WTC11 (cell line): ENCODE measurements at regions not wholly inside any gene's neighbourhood (a gene's known extent, or its start where the extent isn't known, plus 50 kb on each side); places are given as distances from the start of the nearest gene placed in this dataset.

Experiments used
- ATAC-seq: fragments of 200-7000 bp; cut with Tn5 transposase; 2 replicates; pipeline ENCODE4 v1.10.0; 2021; ENCODE audit warnings: mild to moderate bottlenecking, moderate library complexity
- CTCF ChIA-PET: fragments of 300-600 bp; sonication (Branson Sonifier 250); formaldehyde crosslinking; loops from one replicate; lab custom pipeline; 2021; ENCODE audit warnings: antibody characterized with exemption; lab: Charles Lee
- POLR2A ChIA-PET: fragments of 350-600 bp; sonication (Branson Sonifier 250); formaldehyde crosslinking; loops from one replicate; lab custom pipeline; 2021; ENCODE audit warnings: antibody characterized with exemption; lab: Charles Lee
- DNase-seq: peaks from one replicate; pipeline ENCODE4 v3.0.0; 2021; ENCODE audit warnings: low spot score
- H3K27ac Mint-ChIP-seq: 2 replicates; pipeline ENCODE4 v1.8.0; 2021; ENCODE audit warnings: mixed read lengths
- H3K27me3 Mint-ChIP-seq: 2 replicates; pipeline ENCODE4 v1.8.0; 2021; ENCODE audit warnings: low read depth, mild to moderate bottlenecking, moderate library complexity, mixed read lengths
- H3K36me3 Mint-ChIP-seq: 2 replicates; pipeline ENCODE4 v1.8.0; 2021; ENCODE audit warnings: mixed read lengths
- H3K4me1 Mint-ChIP-seq: 2 replicates; pipeline ENCODE4 v1.8.0; 2022; ENCODE audit warnings: mixed read lengths
- H3K4me3 Mint-ChIP-seq: 2 replicates; pipeline ENCODE4 v1.8.0; 2021; ENCODE audit warnings: mild to moderate bottlenecking, moderate library complexity, mixed read lengths
- H3K9me3 Mint-ChIP-seq: 2 replicates; pipeline ENCODE4 v1.8.0; 2021; ENCODE audit warnings: mixed read lengths
- AFF4 ChIP-seq: sonication (generic); formaldehyde crosslinking; IDR thresholded peaks from 2 replicates; pipeline ENCODE4 v1.8.1; 2023; ENCODE audit warnings: mild to moderate bottlenecking, missing genetic modification reagents, borderline replicate concordance
- ATF6 ChIP-seq: sonication (generic); formaldehyde crosslinking; IDR thresholded peaks from 2 replicates; pipeline ENCODE4 v1.8.1; 2023; ENCODE audit warnings: mild to moderate bottlenecking, missing genetic modification reagents
- CDX4 ChIP-seq: fragments of 250-450 bp; sonication (Bioruptor Pico); IDR thresholded peaks from 2 replicates; pipeline ENCODE4 v1.9.0; 2021; ENCODE audit warnings: moderate library complexity, mild to moderate bottlenecking, inconsistent platforms, borderline replicate concordance
- CTCF ChIP-seq: fragments of 200-600 bp; IDR thresholded peaks from 2 replicates; pipeline ENCODE4 v1.8.0; 2022; ENCODE audit warnings: antibody characterized with exemption
- E2F4 ChIP-seq: sonication (generic); formaldehyde crosslinking; IDR thresholded peaks from 2 replicates; pipeline ENCODE4 v1.8.1; 2022; ENCODE audit warnings: low read depth, mild to moderate bottlenecking, moderate library complexity, missing genetic modification reagents, borderline replicate concordance
- E2F5 ChIP-seq: sonication (generic); formaldehyde crosslinking; IDR thresholded peaks from 2 replicates; pipeline ENCODE4 v1.8.1; 2022; ENCODE audit warnings: mild to moderate bottlenecking, moderate library complexity, missing genetic modification reagents
- IRF1 ChIP-seq: sonication (generic); formaldehyde crosslinking; IDR thresholded peaks from 2 replicates; pipeline ENCODE4 v1.8.0; 2023; ENCODE audit warnings: missing genetic modification reagents
- JUN ChIP-seq: sonication (generic); formaldehyde crosslinking; IDR thresholded peaks from 2 replicates; pipeline ENCODE4 v1.8.0; 2023; ENCODE audit warnings: mild to moderate bottlenecking, missing genetic modification reagents
- KAT7 ChIP-seq: sonication (generic); formaldehyde crosslinking; IDR thresholded peaks from 2 replicates; pipeline ENCODE4 v1.8.1; 2023; ENCODE audit warnings: missing genetic modification reagents, mild to moderate bottlenecking, borderline replicate concordance
- NR2C2 ChIP-seq: sonication (generic); formaldehyde crosslinking; IDR thresholded peaks from 2 replicates; pipeline ENCODE4 v1.8.0; 2022; ENCODE audit warnings: mild to moderate bottlenecking, missing genetic modification reagents
- NR3C1 ChIP-seq: sonication (generic); formaldehyde crosslinking; conservative IDR thresholded peaks from 2 replicates; pipeline ENCODE4 v1.8.1; 2023; ENCODE audit warnings: low read depth, mild to moderate bottlenecking, missing genetic modification reagents
- OVOL2 ChIP-seq: fragments of 250-450 bp; sonication (Bioruptor Pico); IDR thresholded peaks from 2 replicates; pipeline ENCODE4 v1.9.0; 2021; ENCODE audit warnings: mild to moderate bottlenecking, borderline replicate concordance
- PREB ChIP-seq: sonication (generic); formaldehyde crosslinking; IDR thresholded peaks from 2 replicates; pipeline ENCODE4 v1.8.1; 2022; ENCODE audit warnings: mild to moderate bottlenecking, missing genetic modification reagents, moderate library complexity, borderline replicate concordance
- PRRX2 ChIP-seq: fragments of 250-450 bp; sonication (Bioruptor Pico); IDR thresholded peaks from 2 replicates; pipeline ENCODE4 v1.8.0; 2021; ENCODE audit warnings: mild to moderate bottlenecking
- RELA ChIP-seq: sonication (generic); formaldehyde crosslinking; IDR thresholded peaks from 2 replicates; pipeline ENCODE4 v1.8.1; 2022; ENCODE audit warnings: missing genetic modification reagents, mild to moderate bottlenecking, borderline replicate concordance
- RORB ChIP-seq: fragments of 250-450 bp; sonication (Bioruptor Pico); IDR thresholded peaks from 2 replicates; pipeline ENCODE4 v1.9.0; 2021; ENCODE audit warnings: mild to moderate bottlenecking
- TCF7 ChIP-seq: sonication (generic); formaldehyde crosslinking; IDR thresholded peaks from 2 replicates; pipeline ENCODE4 v1.8.0; 2022; ENCODE audit warnings: mild to moderate bottlenecking, low read depth, missing genetic modification reagents, moderate library complexity
- USF2 ChIP-seq: sonication (generic); formaldehyde crosslinking; IDR thresholded peaks from 2 replicates; pipeline ENCODE4 v1.8.1; 2023; ENCODE audit warnings: mild to moderate bottlenecking, missing genetic modification reagents, moderate library complexity
- ZBTB21 ChIP-seq: sonication (generic); formaldehyde crosslinking; IDR thresholded peaks from 2 replicates; pipeline ENCODE4 v1.8.1; 2023; ENCODE audit warnings: mild to moderate bottlenecking, missing genetic modification reagents, borderline replicate concordance
- ZNF263 ChIP-seq: sonication (generic); formaldehyde crosslinking; IDR thresholded peaks from 2 replicates; pipeline ENCODE4 v1.8.1; 2022; ENCODE audit warnings: low read depth, mild to moderate bottlenecking, moderate library complexity, missing genetic modification reagents
- ZNF396 ChIP-seq: fragments of 250-450 bp; sonication (Bioruptor Pico); IDR thresholded peaks from 2 replicates; pipeline ENCODE4 v1.8.0; 2021; ENCODE audit warnings: mild to moderate bottlenecking, moderate library complexity, borderline replicate concordance
- ZNF423 ChIP-seq: fragments of 250-450 bp; sonication (Bioruptor Pico); IDR thresholded peaks from 2 replicates; pipeline ENCODE4 v2.1.2; 2022; ENCODE audit warnings: mild to moderate bottlenecking, moderate library complexity
- ZNF671 ChIP-seq: fragments of 250-450 bp; sonication (Bioruptor Pico); IDR thresholded peaks from 2 replicates; pipeline ENCODE4 v1.8.0; 2021; ENCODE audit warnings: mild to moderate bottlenecking

- no peak overlapping the region for H3K4me3 Mint-ChIP-seq
- POLR2A ChIA-PET, result no interaction called here
- no peak for DNase-seq
- no peak for ATAC-seq
- H3K9me3 Mint-ChIP-seq, result no peaks in the 10 kb centered on the region
- CTCF ChIA-PET, result interaction anchor here (0.9 kb wide), 1 partner anchor 115 kb away, joined by 3 read pairs; no protein-coding TSS in a partner anchor
- no peak overlapping the region for H3K27ac Mint-ChIP-seq
- no peaks in the 10 kb centered on the region for H3K36me3 Mint-ChIP-seq
- no peak for TF ChIP-seq CDX4 (CRISPR knock-in tag)
- TF ChIP-seq USF2, result no peak
- TF ChIP-seq TCF7, result no peak
- TF ChIP-seq PREB (CRISPR knock-in tag), result no peak
- no peak for TF ChIP-seq JUN
- no peak for TF ChIP-seq RORB
- TF ChIP-seq OVOL2 (CRISPR knock-in tag), result no peak
- no peak for TF ChIP-seq KAT7 (CRISPR knock-in tag)
- no peak for TF ChIP-seq ZNF263 (CRISPR knock-in tag)
- TF ChIP-seq ZNF396, result no peak
- no peak for TF ChIP-seq IRF1 (CRISPR knock-in tag)
- no peak for TF ChIP-seq PRRX2 (CRISPR knock-in tag)
- TF ChIP-seq CTCF, result no peak
- TF ChIP-seq NR2C2 (CRISPR knock-in tag), result no peak
- TF ChIP-seq AFF4 (CRISPR knock-in tag), result no peak
- TF ChIP-seq, all 79 proteins: peak for 0
- H3K27me3 Mint-ChIP-seq, result no peaks in the 10 kb centered on the region
- no peaks in the 10 kb centered on the region; the same call in 1 of the 2 replicates for H3K4me1 Mint-ChIP-seq
These were observed 1400.8 kb upstream of the TENM4 start for GRCh38 chr11:80841675-80842074.

- ChIA-PET CTCF (interaction anchor here (1.1 kb wide), 1 partner anchor 10 kb away, joined by 3 read pairs; no protein-coding TSS in a partner anchor), POLR2A (no interaction called here)
- TF ChIP-seq RELA (CRISPR knock-in tag) (no peak), ZNF671 (CRISPR knock-in tag) (no peak), ATF6 (CRISPR knock-in tag) (no peak), E2F5 (CRISPR knock-in tag) (no peak), E2F4 (CRISPR knock-in tag) (no peak), ZBTB21 (no peak), NR3C1 (CRISPR knock-in tag) (no peak), ZNF423 (CRISPR knock-in tag) (no peak)
These were observed 1397.3 kb upstream of the TENM4 start for GRCh38 chr11:80838153-80838552.

More at GRCh38 chr11:80838153-80838552, 1397.3 kb upstream of the TENM4 start:
- ATAC-seq (no peak), DNase-seq (no peak)
- no peak overlapping the region for H3K27ac Mint-ChIP-seq
- H3K27me3 Mint-ChIP-seq, result no peaks in the 10 kb centered on the region
- no peaks in the 10 kb centered on the region for H3K9me3 Mint-ChIP-seq
- no peaks in the 10 kb centered on the region; the same call in 1 of the 2 replicates for H3K4me1 Mint-ChIP-seq
- H3K36me3 Mint-ChIP-seq, result no peaks in the 10 kb centered on the region
- no peak overlapping the region for H3K4me3 Mint-ChIP-seq
